Tibial artery (tissue), 4 donors: ENCODE measurements at regions not wholly inside any gene's neighbourhood (a gene's known extent, or its start where the extent isn't known, plus 50 kb on each side); places are given as distances from the start of the nearest gene placed in this dataset.

Experiments used
- DNase-seq, 2 donors: peaks; one replicate each; pipeline ENCODE4 v3.0.0-alpha.2; 2019
- H3K27ac ChIP-seq, 2 donors: fragments of 200-600 bp; sonication (generic) in 1 of 2; 1 replicate in 1 of 2; 2 replicates in 1 of 2; pipeline ENCODE4 v1.5.1; 2018 to 2019; ENCODE audit warnings: mild to moderate bottlenecking in 1 of 2
- H3K27me3 ChIP-seq, 2 donors: fragments of 200-600 bp; sonication (generic) in 1 of 2; one replicate each; pipeline versions ENCODE4 v1.5.1 to v1.6.0; 2016 to 2019
- H3K36me3 ChIP-seq, 3 donors: fragments of 200-600 bp; sonication (generic) in 2 of 3; one replicate each; pipeline ENCODE4 v1.5.1; 2016 to 2019; ENCODE audit warnings: mild to moderate bottlenecking in 2 of 3
- H3K4me1 ChIP-seq, 4 donors: fragments of 200-600 bp; sonication (generic) in 2 of 4; 1 replicate in 3 of 4; 2 replicates in 1 of 4; pipeline ENCODE4 v1.5.1; 2016 to 2019
- H3K4me3 ChIP-seq, 2 donors: fragments of 200-600 bp; sonication (generic) in 1 of 2; 1 replicate in 1 of 2; 2 replicates in 1 of 2; pipeline ENCODE4 v1.5.1; 2018 to 2019; ENCODE audit warnings: mild to moderate bottlenecking in 2 of 2
- H3K9me3 ChIP-seq, 3 donors: fragments of 200-600 bp; sonication (generic) in 1 of 3; one replicate each; pipeline ENCODE4 v1.5.1; 2016 to 2019
- intact Hi-C: fragments of 100-400 bp; cut with DNase I; formaldehyde crosslinking; loops from one replicate; pipeline ENCODE4 v1.15.0; 2023; ENCODE audit warnings: low total_unique reads
- TF ChIP-seq, protein P1 (sequence below), 2 experiments: fragments of 200-600 bp in 1 of 2; fragments of 450-650 bp in 1 of 2; IDR thresholded peaks; one replicate each; pipeline ENCODE4 v1.5.1; 2017 to 2019; ENCODE audit warnings: antibody characterized with exemption in 2 of 2, mild to moderate bottlenecking in 1 of 2, moderate library complexity in 1 of 2

DNA sequence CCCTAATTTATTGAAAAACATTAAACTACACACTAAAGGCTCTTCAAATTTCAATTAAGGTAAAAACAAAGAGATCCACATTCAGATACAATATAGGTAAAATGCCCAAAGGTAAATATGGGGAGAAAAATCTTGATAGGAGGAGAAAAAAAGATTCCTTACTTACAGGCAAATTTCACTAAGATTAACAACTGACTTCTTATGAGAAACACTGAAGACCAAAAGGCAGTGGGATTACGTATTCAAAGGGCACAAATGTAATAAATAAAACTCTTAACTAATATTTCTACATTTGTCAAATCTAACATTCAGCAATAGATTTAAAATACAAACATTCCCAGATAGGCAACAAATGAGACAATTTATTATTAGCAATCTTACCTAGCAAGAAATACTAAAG is 829.3 kb downstream of the SH3BGRL start:
- Histone ChIP-seq H3K27me3 (no peaks in the 10 kb centered on the region), H3K4me1 (no peaks in the 10 kb centered on the region), H3K4me3 (no peak overlapping the region), H3K27ac (no peak overlapping the region), H3K9me3 (peaks cover 0 to 10% (median 3%) of the 10 kb centered on the region in 3 donors), H3K36me3 (no peaks in the 10 kb centered on the region)
- TF ChIP-seq, protein P1, sequence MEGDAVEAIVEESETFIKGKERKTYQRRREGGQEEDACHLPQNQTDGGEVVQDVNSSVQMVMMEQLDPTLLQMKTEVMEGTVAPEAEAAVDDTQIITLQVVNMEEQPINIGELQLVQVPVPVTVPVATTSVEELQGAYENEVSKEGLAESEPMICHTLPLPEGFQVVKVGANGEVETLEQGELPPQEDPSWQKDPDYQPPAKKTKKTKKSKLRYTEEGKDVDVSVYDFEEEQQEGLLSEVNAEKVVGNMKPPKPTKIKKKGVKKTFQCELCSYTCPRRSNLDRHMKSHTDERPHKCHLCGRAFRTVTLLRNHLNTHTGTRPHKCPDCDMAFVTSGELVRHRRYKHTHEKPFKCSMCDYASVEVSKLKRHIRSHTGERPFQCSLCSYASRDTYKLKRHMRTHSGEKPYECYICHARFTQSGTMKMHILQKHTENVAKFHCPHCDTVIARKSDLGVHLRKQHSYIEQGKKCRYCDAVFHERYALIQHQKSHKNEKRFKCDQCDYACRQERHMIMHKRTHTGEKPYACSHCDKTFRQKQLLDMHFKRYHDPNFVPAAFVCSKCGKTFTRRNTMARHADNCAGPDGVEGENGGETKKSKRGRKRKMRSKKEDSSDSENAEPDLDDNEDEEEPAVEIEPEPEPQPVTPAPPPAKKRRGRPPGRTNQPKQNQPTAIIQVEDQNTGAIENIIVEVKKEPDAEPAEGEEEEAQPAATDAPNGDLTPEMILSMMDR (IDR thresholded peaks at IDR 0.05) = no peak
- intact Hi-C loops = no loop called here
- no peak for DNase-seq

DNA sequence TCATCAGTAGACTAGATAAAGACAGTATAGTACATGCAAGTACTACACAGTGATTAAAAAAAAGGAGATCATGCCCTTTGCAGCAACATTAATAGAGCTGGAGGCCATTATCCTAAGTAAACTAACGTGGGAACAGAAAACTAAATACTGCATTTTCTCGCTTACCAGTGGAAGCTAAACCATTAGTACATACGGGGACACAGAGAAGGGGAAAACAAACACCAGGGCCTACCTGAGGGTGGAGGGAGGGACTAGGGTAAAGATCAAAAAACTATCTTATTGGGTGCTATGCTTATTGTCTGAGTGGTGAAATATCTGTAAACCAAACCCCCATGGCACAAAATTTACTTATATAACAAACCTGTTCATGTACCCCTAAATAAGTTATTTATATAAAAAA is 836.9 kb downstream of the SH3BGRL start:
- no peaks in the 10 kb centered on the region for H3K9me3 ChIP-seq
- H3K36me3 ChIP-seq = no peaks in the 10 kb centered on the region
- H3K4me1 ChIP-seq = no peaks in the 10 kb centered on the region
- DNase-seq = no peak
- no peaks in the 10 kb centered on the region for H3K27me3 ChIP-seq
- no peak overlapping the region for H3K27ac ChIP-seq
- H3K4me3 ChIP-seq = no peak overlapping the region
- intact Hi-C loops = no loop called here
- TF ChIP-seq, protein P1 (IDR thresholded peaks at IDR 0.05) = no peak

DNA sequence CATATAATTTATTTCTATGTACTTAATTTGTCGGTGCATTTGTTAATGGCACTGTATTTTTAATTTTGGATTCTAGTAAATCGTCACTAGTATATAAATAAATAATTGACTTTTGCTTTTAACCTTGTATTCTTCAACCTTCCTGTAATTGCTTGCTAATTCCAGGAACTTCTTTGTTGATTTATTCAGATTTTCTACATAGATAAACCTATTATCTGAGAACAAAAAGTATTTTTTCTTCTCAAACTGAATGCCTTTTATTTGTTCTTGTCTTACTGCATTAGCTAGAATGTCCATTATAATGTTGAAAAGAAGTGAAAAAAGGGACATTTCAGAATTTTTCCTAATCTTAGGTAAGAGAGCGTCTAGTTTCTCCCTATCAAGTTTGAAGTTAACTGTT is 839.1 kb downstream of the SH3BGRL start:
- Histone ChIP-seq H3K27me3 (no peaks in the 10 kb centered on the region), H3K9me3 (no peaks in the 10 kb centered on the region), H3K4me3 (no peak overlapping the region), H3K27ac (no peak overlapping the region), H3K4me1 (no peaks in the 10 kb centered on the region), H3K36me3 (no peaks in the 10 kb centered on the region)
- no peak for DNase-seq
- intact Hi-C loops = no loop called here
- TF ChIP-seq, protein P1 (IDR thresholded peaks at IDR 0.05) = no peak

DNA sequence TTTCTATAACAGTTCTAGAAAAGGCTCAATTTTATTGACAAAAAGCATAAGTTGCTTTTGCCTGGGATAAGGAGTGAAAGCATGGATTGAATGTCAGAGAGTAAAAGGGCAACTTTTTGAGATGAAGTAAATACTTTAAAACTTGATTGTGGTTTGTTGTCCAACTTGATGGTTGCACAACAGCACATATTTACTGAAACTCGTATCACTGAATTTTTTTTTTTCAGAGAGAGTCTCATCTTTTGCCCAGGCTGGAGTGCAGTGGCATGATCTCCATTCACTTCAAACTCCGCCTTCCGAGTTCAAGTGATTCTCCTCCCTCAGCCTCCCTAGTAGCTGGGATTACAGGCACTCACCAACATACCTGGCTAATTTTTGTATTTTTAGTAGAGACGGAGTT is 856.8 kb downstream of the SH3BGRL start:
- no peaks in the 10 kb centered on the region for H3K27me3 ChIP-seq
- no peak overlapping the region for H3K4me3 ChIP-seq
- TF ChIP-seq, protein P1 (IDR thresholded peaks at IDR 0.05) = no peak
- no peaks in the 10 kb centered on the region for H3K9me3 ChIP-seq
- intact Hi-C loops = no loop called here
- H3K27ac ChIP-seq = no peak overlapping the region
- no peaks in the 10 kb centered on the region for H3K4me1 ChIP-seq
- DNase-seq = no peak
- no peaks in the 10 kb centered on the region for H3K36me3 ChIP-seq

DNA sequence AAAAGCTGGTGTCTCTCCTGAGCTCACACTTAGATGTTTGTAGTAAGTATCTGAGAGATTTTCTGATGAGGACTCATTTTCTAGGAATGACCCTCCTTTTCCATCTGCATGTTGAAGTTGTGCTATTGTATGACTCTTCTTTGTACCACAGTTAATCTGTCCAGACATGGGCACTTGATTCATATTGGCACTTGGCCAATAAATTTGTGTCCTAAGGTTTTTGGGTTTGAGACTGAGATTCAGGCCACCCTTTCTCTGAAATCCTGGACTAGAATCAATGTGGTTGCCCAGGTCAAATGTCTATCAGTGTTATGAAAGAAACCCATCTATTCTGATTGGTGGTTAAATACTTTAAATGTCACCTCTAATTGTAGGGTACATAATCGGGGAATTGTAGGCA is 869.0 kb downstream of the SH3BGRL start:
- no peaks in the 10 kb centered on the region for H3K9me3 ChIP-seq
- TF ChIP-seq, protein P1 (IDR thresholded peaks at IDR 0.05) = no peak
- no peak overlapping the region for H3K27ac ChIP-seq
- H3K36me3 ChIP-seq = no peaks in the 10 kb centered on the region
- H3K27me3 ChIP-seq = no peaks in the 10 kb centered on the region
- no peak overlapping the region for H3K4me3 ChIP-seq
- intact Hi-C loops = no loop called here
- no peak for DNase-seq
- no peaks in the 10 kb centered on the region for H3K4me1 ChIP-seq

DNA sequence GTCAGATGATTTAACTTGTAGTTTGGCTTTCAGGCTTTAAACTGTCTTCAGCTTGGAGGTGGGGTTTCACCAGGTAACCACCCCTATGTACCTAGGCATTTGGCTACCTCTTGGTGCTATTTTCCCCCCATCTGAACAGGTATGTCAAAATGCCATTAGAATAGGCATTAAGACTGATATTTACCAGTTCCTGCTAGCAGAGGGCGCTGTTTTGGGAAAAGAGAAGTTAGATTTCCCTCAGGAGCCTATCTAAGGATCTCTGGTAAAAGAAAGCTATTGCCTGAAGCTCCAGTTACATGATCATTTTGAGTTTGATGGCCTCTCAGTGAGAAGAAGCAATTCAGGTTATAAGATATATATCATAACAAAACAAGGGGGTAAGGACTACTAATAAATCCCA is 879.1 kb downstream of the SH3BGRL start:
- Histone ChIP-seq H3K4me1 (peaks cover 0 to 1% (median 0%) of the 10 kb centered on the region in 4 donors), H3K27ac (no peak overlapping the region), H3K36me3 (no peaks in the 10 kb centered on the region), H3K4me3 (no peak overlapping the region), H3K9me3 (peaks cover 0 to 11% (median 0%) of the 10 kb centered on the region in 3 donors), H3K27me3 (no peaks in the 10 kb centered on the region)
- DNase-seq = no peak
- intact Hi-C loops = no loop called here
- TF ChIP-seq, protein P1 (IDR thresholded peaks at IDR 0.05) = no peak
